NT2/D1 (cell line): ENCODE measurements at regions not wholly inside any gene's neighbourhood (a gene's known extent, or its start where the extent isn't known, plus 50 kb on each side); places are given as distances from the start of the nearest gene placed in this dataset.

Source experiments
- SUZ12 ChIP-seq: IDR thresholded peaks from 2 replicates; pipeline ENCODE4 v1.6.1; 2011; ENCODE audit not compliant: insufficient read length, insufficient read depth; ENCODE audit errors: extremely low read depth
- ZNF274 ChIP-seq: IDR thresholded peaks from 2 replicates; pipeline ENCODE4 v1.6.1; 2011; ENCODE audit warnings: mild to moderate bottlenecking, low read depth, low read length

DNA sequence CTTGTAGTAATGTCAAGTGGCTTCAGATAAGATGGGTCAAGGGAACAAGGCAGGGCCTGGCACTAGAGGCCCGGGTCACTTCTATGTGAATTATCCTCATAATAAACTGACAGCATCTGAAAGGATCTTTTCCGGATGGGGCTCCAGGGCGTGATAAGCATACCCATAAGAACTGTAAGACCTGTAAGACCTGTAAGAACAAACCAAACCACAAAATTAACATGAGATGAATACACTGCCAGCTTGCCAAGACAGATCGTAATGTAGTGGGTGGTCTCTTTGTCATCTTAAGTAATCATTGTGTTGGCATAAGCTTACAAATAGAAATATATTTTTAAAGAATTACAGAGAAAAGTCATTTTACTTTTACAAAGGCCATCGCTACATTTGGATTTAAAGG lies 334.9 kb downstream of the RFPL4B start:
- TF ChIP-seq ZNF274: no peak
- no peak for TF ChIP-seq SUZ12
